22Rv1 (cell line): ENCODE measurements at regions not wholly inside any gene's neighbourhood (a gene's known extent, or its start where the extent isn't known, plus 50 kb on each side); places are given as distances from the start of the nearest gene placed in this dataset.

Source experiments
- CTCF ChIP-seq: fragments of 450-650 bp; IDR thresholded peaks from 2 replicates; pipeline ENCODE4 v1.5.1; 2017; ENCODE audit warnings: mild to moderate bottlenecking
- ZFX ChIP-seq: fragments of 450-650 bp; IDR thresholded peaks from 2 replicates; pipeline ENCODE4 v1.6.1; 2017; ENCODE audit warnings: antibody characterized with exemption, borderline replicate concordance

GRCh38 chr7:132069306-132069705 lies 507.0 kb downstream of the PLXNA4 start:
- TF ChIP-seq CTCF (no peak), ZFX (no peak)
